ENCODE measurements at regions not wholly inside any gene's neighbourhood (a gene's known extent, or its start where the extent isn't known, plus 50 kb on each side); places are given as distances from the start of the nearest gene placed in this dataset.

DNA sequence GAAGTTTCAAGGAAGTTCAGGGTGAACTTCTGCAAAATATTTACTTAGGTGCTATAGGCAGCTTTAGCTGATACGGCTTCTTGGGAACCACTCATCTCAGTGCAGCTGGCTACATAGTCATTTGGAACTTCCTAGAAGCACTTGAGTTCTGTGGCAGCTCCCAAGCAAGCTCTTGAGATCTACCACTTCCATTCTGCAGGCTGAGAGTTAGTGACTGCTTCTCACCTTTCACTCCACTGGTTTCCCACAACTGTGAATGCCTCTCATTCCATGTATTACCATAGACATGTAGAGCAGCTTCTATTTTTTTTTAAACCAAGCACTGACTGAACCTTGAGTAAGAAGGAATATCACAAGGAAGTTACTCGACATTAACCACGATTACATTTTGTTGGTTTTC lies 994.1 kb upstream of the ACVR2A start:
- no peak for TF ChIP-seq CREB5 (CRISPR knock-in tag; IDR thresholded peaks at IDR 0.05; ENCODE audit: low read depth)
- TF ChIP-seq ESRRG (CRISPR knock-in tag; IDR thresholded peaks at IDR 0.05), result no peak
- TF ChIP-seq ZNF8 (CRISPR knock-in tag; IDR thresholded peaks at IDR 0.05), result no peak
- TF ChIP-seq BACH2 (CRISPR knock-in tag; IDR thresholded peaks at IDR 0.05; ENCODE audit: borderline replicate concordance), result no peak
- TF ChIP-seq PATZ1 (CRISPR knock-in tag; IDR thresholded peaks at IDR 0.05; ENCODE audit: borderline replicate concordance), result no peak
- TF ChIP-seq ARNTL (CRISPR knock-in tag; IDR thresholded peaks at IDR 0.05; ENCODE audit: borderline replicate concordance, low read depth), result no peak
- no peak for TF ChIP-seq ZC3H10 (CRISPR knock-in tag; IDR thresholded peaks at IDR 0.05)
- TF ChIP-seq, protein P1, sequence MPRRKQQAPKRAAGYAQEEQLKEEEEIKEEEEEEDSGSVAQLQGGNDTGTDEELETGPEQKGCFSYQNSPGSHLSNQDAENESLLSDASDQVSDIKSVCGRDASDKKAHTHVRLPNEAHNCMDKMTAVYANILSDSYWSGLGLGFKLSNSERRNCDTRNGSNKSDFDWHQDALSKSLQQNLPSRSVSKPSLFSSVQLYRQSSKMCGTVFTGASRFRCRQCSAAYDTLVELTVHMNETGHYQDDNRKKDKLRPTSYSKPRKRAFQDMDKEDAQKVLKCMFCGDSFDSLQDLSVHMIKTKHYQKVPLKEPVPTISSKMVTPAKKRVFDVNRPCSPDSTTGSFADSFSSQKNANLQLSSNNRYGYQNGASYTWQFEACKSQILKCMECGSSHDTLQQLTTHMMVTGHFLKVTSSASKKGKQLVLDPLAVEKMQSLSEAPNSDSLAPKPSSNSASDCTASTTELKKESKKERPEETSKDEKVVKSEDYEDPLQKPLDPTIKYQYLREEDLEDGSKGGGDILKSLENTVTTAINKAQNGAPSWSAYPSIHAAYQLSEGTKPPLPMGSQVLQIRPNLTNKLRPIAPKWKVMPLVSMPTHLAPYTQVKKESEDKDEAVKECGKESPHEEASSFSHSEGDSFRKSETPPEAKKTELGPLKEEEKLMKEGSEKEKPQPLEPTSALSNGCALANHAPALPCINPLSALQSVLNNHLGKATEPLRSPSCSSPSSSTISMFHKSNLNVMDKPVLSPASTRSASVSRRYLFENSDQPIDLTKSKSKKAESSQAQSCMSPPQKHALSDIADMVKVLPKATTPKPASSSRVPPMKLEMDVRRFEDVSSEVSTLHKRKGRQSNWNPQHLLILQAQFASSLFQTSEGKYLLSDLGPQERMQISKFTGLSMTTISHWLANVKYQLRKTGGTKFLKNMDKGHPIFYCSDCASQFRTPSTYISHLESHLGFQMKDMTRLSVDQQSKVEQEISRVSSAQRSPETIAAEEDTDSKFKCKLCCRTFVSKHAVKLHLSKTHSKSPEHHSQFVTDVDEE (CRISPR knock-in tag; IDR thresholded peaks at IDR 0.05), result no peak
- no peak for TF ChIP-seq POU6F1 (CRISPR knock-in tag; IDR thresholded peaks at IDR 0.05; ENCODE audit: borderline replicate concordance, low read depth)
- TF ChIP-seq ZNF565 (CRISPR knock-in tag; conservative IDR thresholded peaks at IDR 0.05; ENCODE audit: low read depth), result no peak
- no peak for TF ChIP-seq TCF4 (CRISPR knock-in tag; IDR thresholded peaks at IDR 0.05; ENCODE audit: borderline replicate concordance)
